Testis (tissue), 2 donors: ENCODE measurements at regions not wholly inside any gene's neighbourhood (a gene's known extent, or its start where the extent isn't known, plus 50 kb on each side); places are given as distances from the start of the nearest gene placed in this dataset.

ENCODE experiments used
- DNase-seq: peaks from one replicate; pipeline ENCODE4 v3.0.0-alpha.2; 2019
- H3K27ac ChIP-seq, 2 donors: fragments of 200-600 bp; sonication (generic); one replicate each; pipeline ENCODE4 v1.5.1; 2019
- H3K27me3 ChIP-seq: fragments of 200-600 bp; sonication (generic); one replicate; pipeline ENCODE4 v1.5.1; 2019
- H3K36me3 ChIP-seq: fragments of 200-600 bp; sonication (generic); one replicate; pipeline ENCODE4 v1.5.1; 2017; ENCODE audit warnings: low read depth; ENCODE audit errors: missing control alignments
- H3K4me1 ChIP-seq: fragments of 200-600 bp; sonication (generic); one replicate; pipeline ENCODE4 v1.5.1; 2019
- H3K4me3 ChIP-seq, 2 donors: fragments of 200-600 bp; sonication (generic); one replicate each; pipeline ENCODE4 v1.5.1; 2017 to 2019
- H3K9me3 ChIP-seq: fragments of 200-600 bp; sonication (generic); one replicate; pipeline ENCODE4 v1.5.1; 2017
- CTCF ChIP-seq, 3 experiments: fragments of 450-650 bp in 2 of 3; fragments of 200-600 bp in 1 of 3; sonication (generic) in 1 of 3; IDR thresholded peaks; one replicate each; pipeline ENCODE4 v1.5.1; 2016 to 2019; ENCODE audit warnings: antibody characterized with exemption in 3 of 3, mild to moderate bottlenecking in 2 of 3, moderate library complexity in 1 of 3
- POLR2A ChIP-seq: fragments of 450-650 bp; IDR thresholded peaks from one replicate; pipeline ENCODE4 v1.6.1; 2017; ENCODE audit warnings: antibody characterized with exemption, mild to moderate bottlenecking, moderate library complexity
- WGBS, 2 donors: methylation state at CpG; one replicate each; pipeline ENCODE4 v1.1.5; 2018; 5-methylcytosine and 5-hydroxymethylcytosine counted together
- intact Hi-C: fragments of 100-400 bp; cut with DNase I; formaldehyde crosslinking; loops from one replicate; pipeline ENCODE4 v1.15.1; 2023; ENCODE audit warnings: low total_unique reads

DNA sequence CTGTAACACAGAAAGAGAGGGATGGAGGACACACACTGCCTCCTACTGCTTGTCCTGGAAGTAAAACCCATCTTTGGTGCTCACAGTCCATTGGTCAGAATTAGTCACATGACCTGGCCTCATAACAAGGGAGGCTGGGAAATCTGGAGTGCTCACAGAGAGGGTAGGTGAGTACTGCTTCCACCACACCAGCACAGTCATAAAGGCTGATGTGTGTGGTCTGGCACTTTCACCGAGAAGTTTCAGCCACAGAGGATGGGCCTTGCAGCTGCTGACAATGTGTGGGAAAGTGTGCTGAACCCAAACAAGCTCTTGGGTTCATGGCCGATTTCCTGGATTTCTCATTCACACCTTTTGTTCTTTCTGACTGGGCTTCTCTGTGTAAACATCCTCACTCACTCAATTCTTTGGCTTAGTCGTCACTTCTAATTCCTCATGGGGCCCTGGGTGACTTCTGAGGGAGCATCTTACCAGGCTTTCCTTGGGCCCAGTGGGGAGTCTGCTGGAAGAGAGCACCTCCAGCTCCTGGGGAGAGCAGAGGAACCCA lies 100.7 kb downstream of the ASB7 start:
- no peak for TF ChIP-seq POLR2A
- TF ChIP-seq CTCF (IDR thresholded peaks at IDR 0.05): no peak
- WGBS, 2 donors: 69 to 73% methylated on average over 3 of the region's 3 CpGs
- no peaks in the 10 kb centered on the region for H3K36me3 ChIP-seq
- intact Hi-C loops: no loop called here
- no peaks in the 10 kb centered on the region for H3K9me3 ChIP-seq
- no peaks in the 10 kb centered on the region for H3K27me3 ChIP-seq
- no peak overlapping the region for H3K27ac ChIP-seq
- H3K4me3 ChIP-seq: no peak overlapping the region
- DNase-seq: no peak
- no peaks in the 10 kb centered on the region for H3K4me1 ChIP-seq

GRCh38 chr15:100703671-100704070 lies 101.3 kb downstream of the ASB7 start:
- intact Hi-C loops: no loop called here
- no peak overlapping the region for H3K4me3 ChIP-seq
- no peaks in the 10 kb centered on the region for H3K9me3 ChIP-seq
- DNase-seq: no peak
- H3K27ac ChIP-seq: no peak overlapping the region
- no peaks in the 10 kb centered on the region for H3K36me3 ChIP-seq
- TF ChIP-seq POLR2A (no peak), CTCF (IDR thresholded peaks at IDR 0.05) (no peak)
- H3K27me3 ChIP-seq: no peaks in the 10 kb centered on the region
- no peaks in the 10 kb centered on the region for H3K4me1 ChIP-seq
- WGBS, 2 donors: 94 to 96% methylated on average over 10 of the region's 10 CpGs

DNA sequence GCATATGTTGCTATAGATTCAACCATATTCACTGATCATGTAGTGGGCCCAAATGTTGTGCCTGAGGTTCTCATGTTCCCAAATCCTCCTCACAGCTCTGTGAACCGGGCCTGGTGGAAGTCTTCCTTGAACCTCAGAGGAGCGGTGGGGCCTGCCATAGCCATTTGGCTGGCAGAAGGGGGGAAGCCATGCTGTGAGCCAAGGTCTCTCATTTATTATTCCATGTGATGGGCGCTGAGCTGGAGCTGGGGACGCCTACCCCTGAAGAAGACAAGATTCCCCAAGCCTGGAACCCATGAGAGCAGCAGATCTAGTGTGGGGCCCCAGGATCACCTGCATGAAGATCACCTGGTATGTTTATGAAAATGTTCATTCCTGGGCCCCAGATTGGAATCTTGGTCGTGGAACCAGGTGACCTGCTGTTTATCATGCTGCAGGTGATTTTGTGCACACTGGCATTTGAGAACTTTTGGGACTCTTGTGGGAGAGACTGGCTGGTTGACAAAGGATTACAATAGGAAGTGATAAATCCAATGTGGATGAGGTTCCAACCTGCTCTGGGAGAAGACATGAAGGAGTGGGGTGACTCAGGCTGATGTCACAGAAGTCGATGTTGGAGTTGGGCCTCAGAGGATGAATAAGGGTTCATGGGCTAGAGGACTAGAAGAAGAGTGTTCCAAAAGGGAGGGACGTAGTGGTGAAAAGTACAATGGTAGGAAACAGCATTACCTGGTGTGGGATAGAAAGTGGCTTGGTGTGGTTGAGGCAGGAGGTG lies 102.1 kb downstream of the ASB7 start:
- no peak for TF ChIP-seq CTCF (IDR thresholded peaks at IDR 0.05)
- no peak for TF ChIP-seq POLR2A
- no peaks in the 10 kb centered on the region for H3K36me3 ChIP-seq
- no peaks in the 10 kb centered on the region for H3K4me1 ChIP-seq
- H3K27me3 ChIP-seq: no peaks in the 10 kb centered on the region
- 81 to 90% methylated on average over 7 of the region's 7 CpGs for WGBS, 2 donors
- intact Hi-C loops: no loop called here
- no peak overlapping the region for H3K27ac ChIP-seq
- no peak for DNase-seq
- H3K4me3 ChIP-seq: no peak overlapping the region
- H3K9me3 ChIP-seq: no peaks in the 10 kb centered on the region

DNA sequence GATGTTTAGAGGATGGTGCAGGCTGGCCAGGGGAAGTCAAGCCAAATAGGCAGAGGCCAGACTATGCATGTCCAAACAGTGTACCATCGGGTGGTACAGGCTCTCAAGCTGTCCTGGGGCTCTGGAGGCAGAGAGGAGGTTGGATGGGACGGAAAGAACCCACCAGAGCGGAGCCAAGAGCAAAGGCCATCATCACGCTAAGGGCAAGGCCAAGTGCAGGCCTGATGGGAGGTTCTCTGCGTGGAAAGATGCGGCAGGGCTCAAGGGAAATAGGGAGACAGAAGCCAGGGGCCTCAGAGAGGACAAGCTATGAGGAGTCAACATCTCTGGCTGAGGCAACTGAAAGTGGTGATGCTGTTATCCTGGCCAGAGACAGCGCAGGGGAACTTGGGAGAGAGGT lies 102.7 kb downstream of the ASB7 start:
- Histone ChIP-seq H3K36me3 (no peaks in the 10 kb centered on the region), H3K9me3 (no peaks in the 10 kb centered on the region), H3K27ac (no peak overlapping the region), H3K4me3 (no peak overlapping the region), H3K27me3 (no peaks in the 10 kb centered on the region), H3K4me1 (no peaks in the 10 kb centered on the region)
- 88 to 92% methylated on average over 7 of the region's 7 CpGs for WGBS, 2 donors
- no peak for DNase-seq
- intact Hi-C loops: no loop called here
- no peak for TF ChIP-seq CTCF (IDR thresholded peaks at IDR 0.05)
- no peak for TF ChIP-seq POLR2A

- H3K27ac ChIP-seq: no peak overlapping the region
- no peak for TF ChIP-seq POLR2A
- no peak for TF ChIP-seq CTCF (IDR thresholded peaks at IDR 0.05)
- intact Hi-C loops: no loop called here
- H3K36me3 ChIP-seq: no peaks in the 10 kb centered on the region
- WGBS, 2 donors: 95 to 96% methylated on average over 11 of the region's 11 CpGs
- H3K9me3 ChIP-seq: no peaks in the 10 kb centered on the region
- no peaks in the 10 kb centered on the region for H3K27me3 ChIP-seq
- no peak overlapping the region for H3K4me3 ChIP-seq
- no peaks in the 10 kb centered on the region for H3K4me1 ChIP-seq
- DNase-seq: no peak
These were observed 103.5 kb downstream of the ASB7 start for GRCh38 chr15:100705841-100706240.
